IMR-90 (cell line): ENCODE measurements at regions not wholly inside any gene's neighbourhood (a gene's known extent, or its start where the extent isn't known, plus 50 kb on each side); places are given as distances from the start of the nearest gene placed in this dataset.

Experiments
- ATAC-seq: fragments of 200-7000 bp; cut with Tn5 transposase; 2 replicates; pipeline ENCODE4 v1.9.1; 2020; ENCODE audit warnings: low read depth, mild to moderate bottlenecking, moderate library complexity
- BruUV-seq: library from RNA; stranded (reverse); fragments of 400-500 nt; replicated peaks from 2 replicates; lab custom pipeline; 2021; lab: Mats Ljungman, UMichigan
- CTCF ChIA-PET: fragments of 300-600 bp; formaldehyde crosslinking; extraction: SDS; loops from one replicate; lab custom pipeline; 2021; ENCODE audit warnings: antibody characterized with exemption; lab: Yijun Ruan, JAX
- POLR2A ChIA-PET: fragments of 300-600 bp; sonication (Branson Sonifier 250); formaldehyde crosslinking; loops from one replicate; lab custom pipeline; 2022; ENCODE audit warnings: antibody characterized with exemption; ENCODE audit not compliant: unreplicated experiment; lab: Charles Lee
- DNase-seq: peaks from one replicate; pipeline ENCODE4 v3.0.0; 2013
- H2AFZ ChIP-seq: replicated peaks from 2 replicates; pipeline ENCODE3; 2013; ENCODE audit warnings: low read length, mild to moderate bottlenecking; ENCODE audit not compliant: poor library complexity
- H2AK5ac ChIP-seq: 2 replicates; pipeline ENCODE4 v1.6.1; 2013; ENCODE audit warnings: low read depth, low read length, inconsistent platforms
- H2AK9ac ChIP-seq: replicated peaks from 2 replicates; pipeline ENCODE3; 2013; ENCODE audit warnings: mild to moderate bottlenecking, low read depth, low read length, moderate library complexity; ENCODE audit not compliant: poor library complexity
- H2BK120ac ChIP-seq: 2 replicates; pipeline ENCODE4 v1.6.1; 2013; ENCODE audit warnings: low read depth, low read length, inconsistent platforms
- H2BK15ac ChIP-seq: 3 replicates; pipeline ENCODE4 v1.6.1; 2013; ENCODE audit warnings: low read depth, low read length, inconsistent platforms
- H2BK20ac ChIP-seq: 2 replicates; pipeline ENCODE4 v1.6.1; 2013; ENCODE audit warnings: low read depth, mild to moderate bottlenecking, inconsistent platforms, low read length, moderate library complexity
- H2BK5ac ChIP-seq: 2 replicates; pipeline ENCODE4 v1.6.1; 2013; ENCODE audit warnings: mild to moderate bottlenecking, low read depth, low read length, inconsistent platforms; ENCODE audit not compliant: poor library complexity, severe bottlenecking
- H3K14ac ChIP-seq: replicated peaks from 2 replicates; pipeline ENCODE4 v1.6.1; 2013; ENCODE audit warnings: low read depth, low read length, inconsistent platforms
- H3K18ac ChIP-seq: 2 replicates; pipeline ENCODE4 v1.6.1; 2013; ENCODE audit warnings: low read depth, low read length, control low read depth
- H3K23ac ChIP-seq: 2 replicates; pipeline ENCODE4 v1.6.1; 2013; ENCODE audit warnings: low read depth, low read length, inconsistent platforms
- H3K27ac ChIP-seq: 2 replicates; pipeline ENCODE4 v1.5.1; 2013; ENCODE audit warnings: mild to moderate bottlenecking, control low read depth, low read length; ENCODE audit not compliant: insufficient read depth
- H3K27me3 ChIP-seq: 2 replicates; pipeline ENCODE4 v1.6.1; 2013; ENCODE audit warnings: low read length; ENCODE audit not compliant: control insufficient read depth, insufficient read depth
- H3K36me3 ChIP-seq: 2 replicates; pipeline ENCODE4 v1.6.1; 2013; ENCODE audit warnings: low read length, mixed read lengths; ENCODE audit not compliant: control insufficient read depth, insufficient read depth
- H3K4ac ChIP-seq: 2 replicates; pipeline ENCODE4 v1.6.1; 2013; ENCODE audit warnings: low read depth, low read length, inconsistent platforms
- H3K4me1 ChIP-seq: 2 replicates; pipeline ENCODE4 v1.6.1; 2013; ENCODE audit warnings: low read length, mixed read lengths; ENCODE audit not compliant: control insufficient read depth, insufficient read depth
- H3K4me2 ChIP-seq: 2 replicates; pipeline ENCODE4 v1.6.1; 2013; ENCODE audit warnings: low read depth, mild to moderate bottlenecking, control low read depth, low read length, moderate library complexity
- H3K4me3 ChIP-seq: 2 replicates; pipeline ENCODE4 v1.5.1; 2013; ENCODE audit warnings: low read depth, mild to moderate bottlenecking, control low read depth, low read length, moderate library complexity; ENCODE audit not compliant: insufficient read depth
- H3K56ac ChIP-seq: 2 replicates; pipeline ENCODE4 v1.6.1; 2013; ENCODE audit warnings: low read length, inconsistent platforms; ENCODE audit not compliant: insufficient read depth; ENCODE audit errors: extremely low read depth
- H3K79me1 ChIP-seq, 2 experiments: 2 replicates each; pipeline ENCODE4 v1.6.1; 2013; ENCODE audit warnings: low read length in 2 of 2, inconsistent platforms in 1 of 2, low read depth in 1 of 2
- H3K9ac ChIP-seq: 2 replicates; pipeline ENCODE4 v1.6.1; 2013; ENCODE audit warnings: low read depth, low read length, control low read depth
- H3K9me1 ChIP-seq: 2 replicates; pipeline ENCODE4 v1.6.1; 2013; ENCODE audit warnings: low read length, inconsistent platforms; ENCODE audit not compliant: insufficient read depth
- H3K9me3 ChIP-seq: 2 replicates; pipeline ENCODE4 v1.6.1; 2013; ENCODE audit warnings: low read length; ENCODE audit not compliant: control insufficient read depth, insufficient read depth
- H4K20me1 ChIP-seq: 2 replicates; pipeline ENCODE4 v1.6.1; 2013; ENCODE audit warnings: low read length, inconsistent platforms; ENCODE audit not compliant: insufficient read depth
- H4K5ac ChIP-seq: 2 replicates; pipeline ENCODE4 v1.6.1; 2013; ENCODE audit warnings: mild to moderate bottlenecking, low read depth, low read length, control low read depth
- H4K8ac ChIP-seq, 2 experiments: 2 replicates each; pipeline ENCODE4 v1.6.1; 2013; ENCODE audit warnings: low read depth in 2 of 2, low read length in 2 of 2, control low read depth in 1 of 2, inconsistent platforms in 1 of 2
- H4K91ac ChIP-seq: 2 replicates; pipeline ENCODE4 v1.6.1; 2013; ENCODE audit warnings: low read depth, low read length, inconsistent platforms; ENCODE audit not compliant: insufficient read depth
- BHLHE40 ChIP-seq: fragments of 150-350 bp; IDR thresholded peaks from 2 replicates; pipeline ENCODE4 v1.6.1; 2016; ENCODE audit warnings: mild to moderate bottlenecking, low read depth, low read length
- CHD1 ChIP-seq: IDR thresholded peaks from 2 replicates; pipeline ENCODE4 v1.6.1; 2012; ENCODE audit warnings: low read depth, low read length, improper control_type of control experiment
- CTCF ChIP-seq: conservative IDR thresholded peaks from 2 replicates; pipeline ENCODE4 v1.5.1; 2012; ENCODE audit warnings: mild to moderate bottlenecking, low read depth, low read length, improper control_type of control experiment
- ELK1 ChIP-seq: fragments of 150-350 bp; IDR thresholded peaks from 2 replicates; pipeline ENCODE4 v1.6.1; 2016; ENCODE audit warnings: low read depth, mild to moderate bottlenecking, low read length, moderate library complexity, borderline replicate concordance
- FOS ChIP-seq: fragments of 150-350 bp; IDR thresholded peaks from 2 replicates; pipeline ENCODE4 v1.6.1; 2016; ENCODE audit warnings: low read depth, low read length
- MAFK ChIP-seq: IDR thresholded peaks from 2 replicates; pipeline ENCODE4 v1.6.1; 2012; ENCODE audit warnings: low read depth, low read length, improper control_type of control experiment
- MAZ ChIP-seq: IDR thresholded peaks from 2 replicates; pipeline ENCODE4 v1.6.1; 2012; ENCODE audit warnings: low read depth, mild to moderate bottlenecking, low read length, improper control_type of control experiment, moderate library complexity, borderline replicate concordance
- POLR2A ChIP-seq: IDR thresholded peaks from 2 replicates; pipeline ENCODE4 v1.6.1; 2012; ENCODE audit warnings: mild to moderate bottlenecking, low read depth, low read length
- RCOR1 ChIP-seq: IDR thresholded peaks from 2 replicates; pipeline ENCODE4 v1.6.1; 2012; ENCODE audit warnings: mild to moderate bottlenecking, low read length, improper control_type of control experiment; ENCODE audit not compliant: insufficient replicate concordance
- WGBS, 2 experiments: methylation state at CpG; one replicate each; pipeline versions ENCODE4 v1.1.5 to v1.1.7; 2013; ENCODE audit warnings: missing lambda C conversion rate in 2 of 2; ENCODE audit not compliant: insufficient read length in 1 of 2; ENCODE audit errors: extremely low coverage in 2 of 2; 5-methylcytosine and 5-hydroxymethylcytosine counted together
- dilution Hi-C: fragments of 300-500 bp; cut with HindIII; formaldehyde crosslinking; loops from one replicate; pipeline ENCODE4 v1.14.3; 2018; ENCODE audit warnings: low sequenced_read_pairs; ENCODE audit not compliant: unreplicated experiment
- in situ Hi-C: fragments of 300-500 bp; cut with MboI; formaldehyde crosslinking; loops from 3 replicates; pipeline ENCODE4 v1.14.3; 2019; ENCODE audit warnings: low sequenced_read_pairs, inconsistent platforms, mixed read lengths
- intact Hi-C: fragments of 100-400 bp; cut with micrococcal nuclease; formaldehyde crosslinking; loops from 2 replicates; pipeline ENCODE4 v1.10.0; 2022
- TF ChIP-seq, protein P1 (sequence below): fragments of 150-350 bp; IDR thresholded peaks from 2 replicates; pipeline ENCODE4 v1.6.1; 2017; ENCODE audit warnings: mild to moderate bottlenecking, antibody characterized with exemption, low read length, low read depth

DNA sequence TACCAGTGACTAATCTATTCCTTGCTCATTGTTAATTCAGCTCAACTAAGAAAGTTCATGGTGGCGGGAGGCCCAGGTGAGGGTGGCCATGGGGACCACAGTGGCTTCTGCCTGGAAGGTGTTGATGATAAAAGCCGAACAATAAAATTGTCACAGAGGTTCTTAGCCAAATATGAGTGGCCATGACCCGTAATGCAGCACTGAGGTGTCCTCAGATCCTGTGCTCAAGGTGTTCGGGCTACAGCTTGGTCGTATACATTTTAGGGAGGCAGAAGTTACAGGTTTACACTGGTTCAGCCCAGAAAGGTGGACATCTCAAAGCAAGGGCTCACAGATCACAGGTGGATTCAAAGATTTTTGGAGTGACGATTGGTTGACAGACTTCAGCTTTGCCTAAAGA lies 98.5 kb upstream of the SNTG2 start:
- H3K4ac ChIP-seq: no peak overlapping the region
- peaks cover 13% of the 10 kb centered on the region for H3K9me3 ChIP-seq
- H4K20me1 ChIP-seq: no peaks in the 10 kb centered on the region
- no peak overlapping the region for H2AK5ac ChIP-seq
- H3K14ac ChIP-seq: no peak overlapping the region
- POLR2A ChIA-PET: no interaction called here
- no peaks in the 10 kb centered on the region for H3K27me3 ChIP-seq
- H3K4me1 ChIP-seq: no peaks in the 10 kb centered on the region
- DNase-seq (no peak), ATAC-seq (no peak)
- H3K4me3 ChIP-seq: no peak overlapping the region
- CTCF ChIA-PET: no interaction called here
- no peak overlapping the region for H4K91ac ChIP-seq
- H2BK15ac ChIP-seq: no peak overlapping the region
- no peak overlapping the region for H2BK120ac ChIP-seq
- no peak overlapping the region for H3K56ac ChIP-seq
- no peaks in the 10 kb centered on the region for H3K36me3 ChIP-seq
- H3K79me1 ChIP-seq: no peaks in the 10 kb centered on the region
- H3K18ac ChIP-seq: no peak overlapping the region
- no peak for TF ChIP-seq MAFK
- TF ChIP-seq, protein P1, sequence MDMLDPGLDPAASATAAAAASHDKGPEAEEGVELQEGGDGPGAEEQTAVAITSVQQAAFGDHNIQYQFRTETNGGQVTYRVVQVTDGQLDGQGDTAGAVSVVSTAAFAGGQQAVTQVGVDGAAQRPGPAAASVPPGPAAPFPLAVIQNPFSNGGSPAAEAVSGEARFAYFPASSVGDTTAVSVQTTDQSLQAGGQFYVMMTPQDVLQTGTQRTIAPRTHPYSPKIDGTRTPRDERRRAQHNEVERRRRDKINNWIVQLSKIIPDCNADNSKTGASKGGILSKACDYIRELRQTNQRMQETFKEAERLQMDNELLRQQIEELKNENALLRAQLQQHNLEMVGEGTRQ: no peak
- no peak for TF ChIP-seq CTCF
- TF ChIP-seq POLR2A: no peak
- no peak for TF ChIP-seq CHD1
- no peak for TF ChIP-seq MAZ
- TF ChIP-seq RCOR1: no peak
- no peak for TF ChIP-seq FOS
- no peak for TF ChIP-seq BHLHE40
- TF ChIP-seq ELK1: no peak
- no TSS peak for BruUV-seq
- H4K8ac ChIP-seq: no peak overlapping the region
- H2BK5ac ChIP-seq: no peak overlapping the region
- dilution Hi-C loops: no loop called here
- no peak overlapping the region for H2AK9ac ChIP-seq
- no peak overlapping the region for H3K4me2 ChIP-seq
- no CpG with 5 or more reads among the region's 6 CpGs for WGBS, 2 experiments
- in situ Hi-C loops: loop anchor here (10.0 kb wide), 1 partner anchor 693 kb away; no protein-coding TSS in a partner anchor
- H4K5ac ChIP-seq: no peak overlapping the region
- no peak overlapping the region for H3K9ac ChIP-seq
- intact Hi-C loops: no loop called here
- no peak overlapping the region for H3K27ac ChIP-seq
- no peak overlapping the region for H2AFZ ChIP-seq
- no peak overlapping the region for H3K23ac ChIP-seq
- H3K9me1 ChIP-seq: no peaks in the 10 kb centered on the region
- H2BK20ac ChIP-seq: no peak overlapping the region
